GM12878 (cell line): ENCODE measurements at regions not wholly inside any gene's neighbourhood (a gene's known extent, or its start where the extent isn't known, plus 50 kb on each side); places are given as distances from the start of the nearest gene placed in this dataset.

ENCODE experiments used
- ATAC-seq: fragments of 200-7000 bp; cut with Tn5 transposase; 3 replicates; pipeline ENCODE4 v1.9.1; 2020; ENCODE audit warnings: mild to moderate bottlenecking, moderate library complexity
- BruUV-seq: library from RNA; stranded (reverse); fragments of 400-500 nt; replicated peaks from 2 replicates; lab custom pipeline; 2021; lab: Mats Ljungman, UMichigan
- CTCF ChIA-PET: fragments of 300-600 bp; sonication (Branson Sonifier 250); formaldehyde crosslinking; extraction: SDS; loops from one replicate; lab custom pipeline; 2021; ENCODE audit warnings: inconsistent platforms; lab: Yijun Ruan, JAX
- POLR2A ChIA-PET: fragments of 350-600 bp; formaldehyde crosslinking; extraction: SDS; loops from one replicate; lab custom pipeline; 2021; ENCODE audit warnings: inconsistent platforms; lab: Charles Lee
- RAD21 ChIA-PET: fragments of 300-600 bp; sonication (Branson Sonifier 250); formaldehyde crosslinking; loops from one replicate; lab custom pipeline; 2023; ENCODE audit warnings: antibody characterized with exemption; ENCODE audit not compliant: unreplicated experiment; lab: Charles Lee
- SMC1A ChIA-PET: fragments of 300-600 bp; sonication (Branson Sonifier 250); formaldehyde crosslinking; loops from one replicate; lab custom pipeline; 2023; ENCODE audit not compliant: unreplicated experiment, uncharacterized antibody; lab: Charles Lee
- DNase-seq: peaks from one replicate; pipeline ENCODE4 v3.0.0-alpha.2; 2011; ENCODE audit warnings: low read depth, low spot score
- FAIRE-seq: peaks from 3 replicates; lab custom pipeline; 2011; peaks lifted over from hg19 to GRCh38; lab: Jason Lieb, UNC
- H2AFZ ChIP-seq: 2 replicates; pipeline ENCODE4 v1.6.0; 2011; ENCODE audit warnings: low read depth, low read length, control low read depth; ENCODE audit not compliant: control insufficient read depth
- H3K27ac ChIP-seq: 2 replicates; pipeline ENCODE4 v1.5.1; 2011; ENCODE audit warnings: control low read depth; ENCODE audit not compliant: control insufficient read depth, insufficient read depth
- H3K27me3 ChIP-seq, 2 experiments: replicated peaks in 1 of 2; 2 replicates each; pipeline versions ENCODE4 v1.6.0 to v1.6.1; 2011; ENCODE audit warnings: low read length in 1 of 2; ENCODE audit not compliant: control insufficient read depth in 2 of 2, insufficient read depth in 2 of 2
- H3K36me3 ChIP-seq, 2 experiments: 2 replicates each; pipeline ENCODE4 v1.5.1; 2011; ENCODE audit warnings: low read length in 1 of 2; ENCODE audit not compliant: control insufficient read depth in 2 of 2, insufficient read depth in 2 of 2
- H3K4me1 ChIP-seq: 2 replicates; pipeline ENCODE4 v1.6.1; 2011; ENCODE audit warnings: mild to moderate bottlenecking, low read length, moderate library complexity, mixed read lengths; ENCODE audit not compliant: control insufficient read depth, insufficient read depth
- H3K4me2 ChIP-seq: 2 replicates; pipeline ENCODE4 v1.6.0; 2011; ENCODE audit warnings: control low read depth; ENCODE audit not compliant: control insufficient read depth, insufficient read depth
- H3K4me3 ChIP-seq: fragments of 200-600 bp; sonication (generic); 2 replicates; pipeline ENCODE4 v1.5.1; 2016
- H3K79me2 ChIP-seq: 2 replicates; pipeline ENCODE4 v1.6.0; 2011; ENCODE audit warnings: low read length; ENCODE audit not compliant: control insufficient read depth, insufficient read depth
- H3K9ac ChIP-seq: 2 replicates; pipeline ENCODE4 v1.8.0; 2011; ENCODE audit warnings: low read length, control low read depth, mixed read lengths; ENCODE audit not compliant: control insufficient read depth, insufficient read depth
- H3K9me3 ChIP-seq: replicated peaks from 3 replicates; pipeline ENCODE4 v1.5.1; 2011; ENCODE audit warnings: mild to moderate bottlenecking, low read length; ENCODE audit not compliant: control insufficient read depth, insufficient read depth
- H4K20me1 ChIP-seq: 2 replicates; pipeline ENCODE4 v1.6.0; 2011; ENCODE audit not compliant: control insufficient read depth, insufficient read depth
- CBFB ChIP-seq: IDR thresholded peaks from 2 replicates; pipeline ENCODE4 v1.6.1; 2016; ENCODE audit warnings: antibody characterized with exemption, low read depth
- CEBPZ ChIP-seq: fragments of 150-350 bp; IDR thresholded peaks from 2 replicates; pipeline ENCODE4 v1.6.1; 2016; ENCODE audit warnings: low read depth, low read length
- DPF2 ChIP-seq: fragments of 450-650 bp; IDR thresholded peaks from 2 replicates; pipeline ENCODE4 v1.6.1; 2017; ENCODE audit warnings: mild to moderate bottlenecking
- EGR1 ChIP-seq, 2 experiments: IDR thresholded peaks; 1 replicate in 1 of 2; 2 replicates in 1 of 2; pipeline ENCODE4 v1.6.1; 2011 to 2012; ENCODE audit warnings: low read depth in 2 of 2, low read length in 2 of 2, borderline replicate concordance in 1 of 2, mild to moderate bottlenecking in 1 of 2, moderate library complexity in 1 of 2
- ESRRA ChIP-seq: IDR thresholded peaks from 2 replicates; pipeline ENCODE4 v1.6.1; 2012; ENCODE audit warnings: mild to moderate bottlenecking, low read length, improper control_type of control experiment
- ETV6 ChIP-seq, 2 experiments: fragments of 450-650 bp in 1 of 2; IDR thresholded peaks in 1 of 2; conservative IDR thresholded peaks in 1 of 2; 2 replicates each; pipeline ENCODE4 v1.6.1; 2014; ENCODE audit warnings: antibody characterized with exemption in 1 of 2, borderline replicate concordance in 1 of 2, low read depth in 1 of 2, mild to moderate bottlenecking in 1 of 2, moderate library complexity in 1 of 2
- POLR2A ChIP-seq: IDR thresholded peaks from 2 replicates; pipeline ENCODE4 v1.6.1; 2011; ENCODE audit warnings: low read depth, mild to moderate bottlenecking, low read length
- SMAD1 ChIP-seq: fragments of 450-650 bp; IDR thresholded peaks from 2 replicates; pipeline ENCODE4 v1.6.1; 2018; ENCODE audit warnings: mild to moderate bottlenecking, low read depth; ENCODE audit not compliant: partially characterized antibody
- SREBF1 ChIP-seq: IDR thresholded peaks from 2 replicates; pipeline ENCODE4 v1.6.1; 2012; ENCODE audit warnings: mild to moderate bottlenecking, low read length
- YBX1 ChIP-seq: fragments of 450-650 bp; IDR thresholded peaks from 2 replicates; pipeline ENCODE4 v1.6.1; 2016; ENCODE audit warnings: antibody characterized with exemption
- YY1 ChIP-seq: IDR thresholded peaks from 2 replicates; pipeline ENCODE4 v1.6.1; 2011; ENCODE audit warnings: low read depth, mild to moderate bottlenecking, low read length
- ZNF207 ChIP-seq: fragments of 450-650 bp; IDR thresholded peaks from 2 replicates; pipeline ENCODE4 v1.6.1; 2014; ENCODE audit warnings: antibody characterized with exemption, mild to moderate bottlenecking, borderline replicate concordance
- ZNF274 ChIP-seq: IDR thresholded peaks from one replicate; pipeline ENCODE4 v1.8.0; 2011; ENCODE audit not compliant: insufficient read length, insufficient read depth
- ZZZ3 ChIP-seq: IDR thresholded peaks from 2 replicates; pipeline ENCODE4 v1.6.1; 2011; ENCODE audit warnings: low read depth; ENCODE audit not compliant: control insufficient read depth, insufficient read length
- WGBS: methylation state at CpG from one replicate; pipeline ENCODE4 v1.1.6; 2016; ENCODE audit warnings: low lambda C conversion rate; ENCODE audit not compliant: insufficient replicate concordance, insufficient coverage; ENCODE audit errors: missing lambda C conversion rate; 5-methylcytosine and 5-hydroxymethylcytosine counted together
- in situ Hi-C: fragments of 300-500 bp; cut with MboI; formaldehyde crosslinking; loops from 9 replicates; pipeline ENCODE4 v1.14.3; 2018; ENCODE audit warnings: mixed read lengths
- intact Hi-C: fragments of 100-400 bp; cut with micrococcal nuclease; formaldehyde crosslinking; loops from one replicate; pipeline ENCODE4 v1.14.2; 2022; ENCODE audit not compliant: unreplicated experiment

DNA sequence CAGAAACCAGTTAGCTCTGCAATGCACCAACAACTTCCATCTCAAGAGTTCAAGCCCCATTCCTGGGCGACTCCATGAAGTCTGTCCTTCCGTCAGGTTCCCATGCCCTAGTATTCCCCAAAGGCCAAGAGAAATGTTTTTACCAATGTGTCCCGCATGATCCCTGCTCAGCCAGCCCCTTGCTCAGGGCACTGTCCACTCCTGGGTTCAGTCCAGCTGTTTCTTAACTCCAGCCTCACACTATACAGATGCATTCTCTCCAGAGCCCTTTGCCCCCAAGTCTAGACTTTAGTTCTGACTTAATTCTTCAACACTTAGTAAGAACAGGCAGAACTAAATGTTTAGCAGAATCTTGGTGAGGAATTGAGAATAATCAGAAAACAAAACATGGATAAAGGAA lies 497.5 kb downstream of the SOX6 start:
- Histone ChIP-seq H3K27me3 (no peaks in the 10 kb centered on the region), H3K79me2 (no peaks in the 10 kb centered on the region), H2AFZ (no peak overlapping the region), H3K36me3 (no peaks in the 10 kb centered on the region), H3K4me3 (no peak overlapping the region), H3K9ac (no peak overlapping the region), H4K20me1 (no peaks in the 10 kb centered on the region), H3K9me3 (no peaks in the 10 kb centered on the region), H3K4me2 (no peak overlapping the region), H3K27ac (no peak overlapping the region), H3K4me1 (no peaks in the 10 kb centered on the region)
- FAIRE-seq (no peak), DNase-seq (no peak), ATAC-seq (no peak)
- in situ Hi-C loops (no loop called here), intact Hi-C loops (no loop called here)
- SMC1A ChIA-PET: no interaction called here
- TF ChIP-seq CBFB: no peak
- no peak for TF ChIP-seq CEBPZ
- TF ChIP-seq ZNF207: no peak
- TF ChIP-seq YBX1: no peak
- TF ChIP-seq SMAD1: no peak
- no peak for TF ChIP-seq ESRRA
- no peak for TF ChIP-seq ZZZ3
- TF ChIP-seq ETV6 (conservative IDR thresholded peaks at IDR 0.05 in 1 of 2, IDR thresholded peaks at IDR 0.05 in 1 of 2; ENCODE audit: borderline replicate concordance in 1 of 2, low read depth in 1 of 2): no peak
- no peak for TF ChIP-seq YY1
- no peak for TF ChIP-seq ZNF274
- no peak for TF ChIP-seq DPF2
- TF ChIP-seq EGR1 (IDR thresholded peaks at IDR 0.05; ENCODE audit: borderline replicate concordance in 1 of 2, low read depth in 2 of 2, low read length in 2 of 2): no peak
- no peak for TF ChIP-seq POLR2A
- no peak for TF ChIP-seq SREBF1
- BruUV-seq: no TSS peak
- POLR2A ChIA-PET: no interaction called here
- 33% methylated on average over 3 of the region's 3 CpGs for WGBS
- RAD21 ChIA-PET: no interaction called here
- CTCF ChIA-PET: no interaction called here
